ENCODE measurements at regions not wholly inside any gene's neighbourhood (a gene's known extent, or its start where the extent isn't known, plus 50 kb on each side); places are given as distances from the start of the nearest gene placed in this dataset.

- TF ChIP-seq CTCF (IDR thresholded peaks at IDR 0.05) (no peak), TAF1 (IDR thresholded peaks at IDR 0.05; ENCODE audit: borderline replicate concordance, low read depth, low read length) (no peak), NRF1 (IDR thresholded peaks at IDR 0.05; ENCODE audit: low read depth, low read length) (no peak), MAX (IDR thresholded peaks at IDR 0.05; ENCODE audit: low read depth) (no peak), MXI1 (IDR thresholded peaks at IDR 0.05; ENCODE audit: low read depth, low read length) (no peak)
These were observed 360.8 kb upstream of the PROK2 start for GRCh38 chr3:72145506-72146380.
